ENCODE measurements at regions not wholly inside any gene's neighbourhood (a gene's known extent, or its start where the extent isn't known, plus 50 kb on each side); places are given as distances from the start of the nearest gene placed in this dataset.

- ChIA-PET RAD21 (ENCODE audit: low non-redundant PET in 1 of 2, low total read pairs in 2 of 2, uncharacterized antibody in 2 of 2, unreplicated experiment in 2 of 2) (no interaction called here), CTCF (no interaction called here)
Measured at GRCh38 chr5:146944764-146945616, 66.4 kb upstream of the PPP2R2B start.

More at GRCh38 chr5:146944764-146945616, 66.4 kb upstream of the PPP2R2B start:
- POLR2A ChIA-PET: no interaction called here
- ATAC-seq: no peak
- TF ChIP-seq CTCF (IDR thresholded peaks at IDR 0.05 in 2 of 3, conservative IDR thresholded peaks at IDR 0.05 in 1 of 3; ENCODE audit: borderline replicate concordance in 1 of 3, insufficient read depth in 1 of 3, low read depth in 2 of 3, low read length in 2 of 3) (no peak), ATF3 (IDR thresholded peaks at IDR 0.05) (no peak), JUND (IDR thresholded peaks at IDR 0.05) (no peak), SP1 (IDR thresholded peaks at IDR 0.05; ENCODE audit: low read depth) (no peak), RAD21 (IDR thresholded peaks at IDR 0.05; ENCODE audit: low read depth) (no peak), EZH2 (IDR thresholded peaks at IDR 0.05) (no peak), CEBPB (IDR thresholded peaks at IDR 0.05; ENCODE audit: low read depth) (no peak)
- H3K9me3 ChIP-seq (ENCODE audit: control insufficient read depth in 1 of 2, insufficient read depth in 1 of 2, low read depth in 1 of 2, low read length in 2 of 2): no peaks in the 10 kb centered on the region
- DNase-seq (ENCODE audit: low read depth, low spot score): no peak
- no peaks in the 10 kb centered on the region for H3K9me2 ChIP-seq (ENCODE audit: insufficient read depth)
- H3K79me2 ChIP-seq (ENCODE audit: insufficient read depth, low read length): no peaks in the 10 kb centered on the region
- no peak overlapping the region for H3K9ac ChIP-seq (ENCODE audit: low read length)
- H3K4me2 ChIP-seq (ENCODE audit: low read length): no peak overlapping the region
- H3K27ac ChIP-seq (ENCODE audit: low read depth, low read length): no peak overlapping the region
- no peak overlapping the region for H3K4me3 ChIP-seq (replicated peaks in 1 of 2; ENCODE audit: low read depth in 1 of 2, low read length in 2 of 2)
- intact Hi-C loops (cut with micrococcal nuclease): loop anchor here (5.0 kb wide), 1 partner anchor 403 kb away; no protein-coding TSS in a partner anchor
- BruUV-seq (replicated peaks): no TSS peak
- H2AFZ ChIP-seq (ENCODE audit: low read depth, low read length, poor library complexity, severe bottlenecking): no peak overlapping the region
- no peaks in the 10 kb centered on the region for H3K27me3 ChIP-seq (ENCODE audit: insufficient read depth, low read length)
- no peaks in the 10 kb centered on the region for H4K20me1 ChIP-seq (ENCODE audit: insufficient read depth)
- no peaks in the 10 kb centered on the region for H3K36me3 ChIP-seq (ENCODE audit: control insufficient read depth in 1 of 2, insufficient read depth in 2 of 2, low read length in 2 of 2)
- H3K4me1 ChIP-seq (ENCODE audit: control insufficient read depth in 1 of 2, insufficient read depth in 2 of 2, low read length in 2 of 2): no peaks in the 10 kb centered on the region
